DND-41 (cell line): ENCODE measurements at regions not wholly inside any gene's neighbourhood (a gene's known extent, or its start where the extent isn't known, plus 50 kb on each side); places are given as distances from the start of the nearest gene placed in this dataset.

Source experiments
- ATAC-seq: fragments of 200-7000 bp; cut with Tn5 transposase; 3 replicates; pipeline ENCODE4 v1.9.1; 2021; ENCODE audit warnings: low read depth; ENCODE audit not compliant: insufficient read depth
- DNase-seq: peaks from one replicate; pipeline ENCODE4 v3.0.0-alpha.2; 2020
- H2AFZ ChIP-seq: 2 replicates; pipeline ENCODE4 v1.6.0; 2012; ENCODE audit warnings: low read depth, low read length
- H3K27ac ChIP-seq: 2 replicates; pipeline ENCODE4 v1.5.1; 2012; ENCODE audit warnings: low read length, inconsistent platforms
- H3K27me3 ChIP-seq: fragments of 200-600 bp; sonication (generic); 2 replicates; pipeline ENCODE4 v1.6.0; 2012; ENCODE audit warnings: low read length, mild to moderate bottlenecking, inconsistent platforms; ENCODE audit not compliant: insufficient read depth, poor library complexity
- H3K36me3 ChIP-seq: 2 replicates; pipeline ENCODE4 v1.5.1; 2012; ENCODE audit warnings: low read length, inconsistent platforms; ENCODE audit not compliant: insufficient read depth
- H3K4me1 ChIP-seq: 2 replicates; pipeline ENCODE4 v1.5.1; 2012; ENCODE audit warnings: mild to moderate bottlenecking, low read length; ENCODE audit not compliant: insufficient read depth
- H3K4me2 ChIP-seq: 2 replicates; pipeline ENCODE4 v1.6.0; 2012; ENCODE audit warnings: mild to moderate bottlenecking, moderate library complexity, low read length, inconsistent platforms; ENCODE audit not compliant: insufficient read depth
- H3K4me3 ChIP-seq, 2 experiments: fragments of 200-600 bp in 1 of 2; shearing (Covaris generic) in 1 of 2; 2 replicates each; pipeline ENCODE4 v1.5.1; 2012 to 2016; ENCODE audit warnings: inconsistent platforms in 2 of 2, low read length in 2 of 2, mild to moderate bottlenecking in 2 of 2, low read depth in 1 of 2, moderate library complexity in 1 of 2
- H3K79me2 ChIP-seq: 2 replicates; pipeline ENCODE4 v1.6.0; 2012; ENCODE audit warnings: low read length, inconsistent platforms; ENCODE audit not compliant: insufficient read depth
- H3K9ac ChIP-seq: 2 replicates; pipeline ENCODE4 v1.6.0; 2012; ENCODE audit warnings: low read depth, mild to moderate bottlenecking, inconsistent platforms, low read length, moderate library complexity
- H3K9me3 ChIP-seq: 2 replicates; pipeline ENCODE4 v1.5.1; 2012; ENCODE audit warnings: low read length, moderate library complexity, mild to moderate bottlenecking, inconsistent platforms; ENCODE audit not compliant: insufficient read depth, severe bottlenecking
- H4K20me1 ChIP-seq: 2 replicates; pipeline ENCODE4 v1.6.0; 2012; ENCODE audit warnings: low read length; ENCODE audit not compliant: insufficient read depth
- CTCF ChIP-seq: IDR thresholded peaks from 2 replicates; pipeline ENCODE4 v1.5.1; 2012; ENCODE audit warnings: borderline replicate concordance, low read length, moderate library complexity, mild to moderate bottlenecking; ENCODE audit not compliant: poor library complexity, severe bottlenecking; ENCODE audit errors: extremely low read depth
- EZH2 ChIP-seq: IDR thresholded peaks from 3 replicates; pipeline ENCODE4 v1.6.1; 2012; ENCODE audit warnings: borderline replicate concordance, low read depth, mild to moderate bottlenecking, moderate library complexity, low read length, inconsistent platforms; ENCODE audit not compliant: severe bottlenecking

GRCh38 chr13:57409656-57410055 lies 221.9 kb upstream of the PCDH17 start:
- Histone ChIP-seq H3K9me3 (no peaks in the 10 kb centered on the region), H3K4me3 (no peak overlapping the region), H3K9ac (no peak overlapping the region), H3K79me2 (no peaks in the 10 kb centered on the region), H4K20me1 (no peaks in the 10 kb centered on the region), H2AFZ (no peak overlapping the region), H3K27me3 (no peaks in the 10 kb centered on the region), H3K27ac (no peak overlapping the region), H3K4me1 (no peaks in the 10 kb centered on the region), H3K4me2 (no peak overlapping the region), H3K36me3 (no peaks in the 10 kb centered on the region)
- no peak for TF ChIP-seq CTCF
- TF ChIP-seq EZH2, result no peak
- ATAC-seq (no peak), DNase-seq (no peak)

GRCh38 chr13:57418067-57418677 lies 213.4 kb upstream of the PCDH17 start:
- Histone ChIP-seq H3K79me2 (no peaks in the 10 kb centered on the region), H3K4me3 (no peak overlapping the region), H3K36me3 (no peaks in the 10 kb centered on the region), H3K4me1 (no peaks in the 10 kb centered on the region), H3K9me3 (no peaks in the 10 kb centered on the region), H3K27me3 (no peaks in the 10 kb centered on the region), H4K20me1 (no peaks in the 10 kb centered on the region), H3K9ac (no peak overlapping the region), H2AFZ (no peak overlapping the region), H3K4me2 (no peak overlapping the region), H3K27ac (no peak overlapping the region)
- ATAC-seq (no peak), DNase-seq (no peak)
- TF ChIP-seq EZH2 (no peak), CTCF (no peak)

GRCh38 chr13:57424379-57424778 lies 207.2 kb upstream of the PCDH17 start:
- TF ChIP-seq CTCF, result no peak
- TF ChIP-seq EZH2, result no peak
- DNase-seq (no peak), ATAC-seq (no peak)
- Histone ChIP-seq H3K9ac (no peak overlapping the region), H3K27me3 (no peaks in the 10 kb centered on the region), H3K79me2 (no peaks in the 10 kb centered on the region), H3K4me1 (no peaks in the 10 kb centered on the region), H3K27ac (no peak overlapping the region), H3K4me3 (no peak overlapping the region), H2AFZ (no peak overlapping the region), H4K20me1 (no peaks in the 10 kb centered on the region), H3K36me3 (no peaks in the 10 kb centered on the region), H3K9me3 (peaks cover 5% of the 10 kb centered on the region), H3K4me2 (no peak overlapping the region)

GRCh38 chr13:57425531-57425930 lies 206.0 kb upstream of the PCDH17 start:
- H3K27me3 ChIP-seq, result no peaks in the 10 kb centered on the region
- H3K79me2 ChIP-seq, result no peaks in the 10 kb centered on the region
- no peak overlapping the region for H3K4me3 ChIP-seq
- TF ChIP-seq EZH2 (no peak), CTCF (no peak)
- H3K9ac ChIP-seq, result no peak overlapping the region
- H3K4me1 ChIP-seq, result no peaks in the 10 kb centered on the region
- ATAC-seq (no peak), DNase-seq (no peak)
- no peak overlapping the region for H2AFZ ChIP-seq
- no peaks in the 10 kb centered on the region for H4K20me1 ChIP-seq
- H3K9me3 ChIP-seq, result peaks cover 5% of the 10 kb centered on the region
- H3K4me2 ChIP-seq, result no peak overlapping the region
- H3K27ac ChIP-seq, result no peak overlapping the region
- H3K36me3 ChIP-seq, result no peaks in the 10 kb centered on the region
